GM12864 (cell line): ENCODE measurements at regions not wholly inside any gene's neighbourhood (a gene's known extent, or its start where the extent isn't known, plus 50 kb on each side); places are given as distances from the start of the nearest gene placed in this dataset.

Experiments
- DNase-seq: peaks from one replicate; pipeline ENCODE4 v3.0.0-alpha.2; 2011; ENCODE audit warnings: low read depth
- H3K4me3 ChIP-seq: 2 replicates; pipeline ENCODE4 v1.5.1; 2011; ENCODE audit warnings: mild to moderate bottlenecking, low read depth, low read length, control low read depth
- CTCF ChIP-seq: IDR thresholded peaks from 2 replicates; pipeline ENCODE4 v1.5.1; 2011; ENCODE audit warnings: low read depth, mild to moderate bottlenecking, moderate library complexity, low read length, control low read depth, inconsistent platforms; ENCODE audit errors: missing control alignments

GRCh38 chr2:103166456-103167324 lies 404.9 kb downstream of the TMEM182 start:
- no peak overlapping the region for H3K4me3 ChIP-seq
- no peak for DNase-seq
- no peak for TF ChIP-seq CTCF

- no peak overlapping the region for H3K4me3 ChIP-seq
- no peak for DNase-seq
- TF ChIP-seq CTCF: no peak
Observed at GRCh38 chr2:103167599-103167998, 405.8 kb downstream of the TMEM182 start.

- no peak for TF ChIP-seq CTCF
- DNase-seq: no peak
- H3K4me3 ChIP-seq: no peak overlapping the region
Observed at GRCh38 chr2:103169861-103170260, 408.0 kb downstream of the TMEM182 start.

GRCh38 chr2:103172821-103173220 lies 411.0 kb downstream of the TMEM182 start:
- no peak for DNase-seq
- no peak for TF ChIP-seq CTCF
- H3K4me3 ChIP-seq: no peak overlapping the region

GRCh38 chr2:103174711-103175110 lies 412.9 kb downstream of the TMEM182 start:
- no peak for DNase-seq
- no peak for TF ChIP-seq CTCF
- no peak overlapping the region for H3K4me3 ChIP-seq

GRCh38 chr2:103176294-103176915 lies 414.6 kb downstream of the TMEM182 start:
- DNase-seq: no peak
- H3K4me3 ChIP-seq: no peak overlapping the region
- TF ChIP-seq CTCF: no peak

GRCh38 chr2:103179798-103180197 lies 418.0 kb downstream of the TMEM182 start:
- no peak for DNase-seq
- no peak for TF ChIP-seq CTCF
- no peak overlapping the region for H3K4me3 ChIP-seq
